Coronary artery (tissue), 2 donors: ENCODE measurements at regions not wholly inside any gene's neighbourhood (a gene's known extent, or its start where the extent isn't known, plus 50 kb on each side); places are given as distances from the start of the nearest gene placed in this dataset.
"Not testable (repeated sequence)": the region's sequence is repeated elsewhere in the genome, so short reads cannot be mapped to it uniquely, and the experiment has no call there.

Experiments used
- DNase-seq: peaks from one replicate; pipeline ENCODE4 v3.0.0-alpha.2; 2017; ENCODE audit warnings: low spot score
- H3K27ac ChIP-seq, 2 donors: fragments of 200-600 bp; sonication (generic); one replicate each; pipeline ENCODE4 v1.5.1; 2016 to 2019
- H3K4me3 ChIP-seq: fragments of 200-600 bp; sonication (generic); 2 replicates; pipeline ENCODE4 v1.5.1; 2016; ENCODE audit warnings: mild to moderate bottlenecking, moderate library complexity
- TF ChIP-seq, protein P1 (sequence below): fragments of 200-600 bp; sonication (generic); IDR thresholded peaks from one replicate; pipeline ENCODE4 v1.5.1; 2019; ENCODE audit warnings: antibody characterized with exemption

DNA sequence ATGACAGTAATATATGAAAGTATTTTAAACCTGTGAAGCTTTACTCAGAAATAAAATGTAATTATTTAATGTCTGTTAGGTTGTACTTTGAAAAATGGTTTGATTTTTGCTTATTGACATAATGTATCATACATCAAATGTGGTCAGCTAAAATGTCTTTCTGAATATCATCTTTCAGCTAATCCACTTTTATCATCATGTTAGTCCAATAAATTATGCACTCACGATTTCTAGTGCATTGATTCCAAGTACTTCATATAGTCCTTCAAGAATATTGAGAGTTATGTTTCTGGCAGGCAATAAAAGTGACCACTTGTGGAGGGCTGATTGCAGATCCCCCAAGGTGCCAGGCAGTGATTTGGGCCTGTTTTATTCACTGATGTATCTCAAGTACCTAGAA lies 1204.1 kb downstream of the OLFM4 start:
- no peak overlapping the region for H3K27ac ChIP-seq
- no peak for DNase-seq
- no peak overlapping the region for H3K4me3 ChIP-seq
- TF ChIP-seq, protein P1, sequence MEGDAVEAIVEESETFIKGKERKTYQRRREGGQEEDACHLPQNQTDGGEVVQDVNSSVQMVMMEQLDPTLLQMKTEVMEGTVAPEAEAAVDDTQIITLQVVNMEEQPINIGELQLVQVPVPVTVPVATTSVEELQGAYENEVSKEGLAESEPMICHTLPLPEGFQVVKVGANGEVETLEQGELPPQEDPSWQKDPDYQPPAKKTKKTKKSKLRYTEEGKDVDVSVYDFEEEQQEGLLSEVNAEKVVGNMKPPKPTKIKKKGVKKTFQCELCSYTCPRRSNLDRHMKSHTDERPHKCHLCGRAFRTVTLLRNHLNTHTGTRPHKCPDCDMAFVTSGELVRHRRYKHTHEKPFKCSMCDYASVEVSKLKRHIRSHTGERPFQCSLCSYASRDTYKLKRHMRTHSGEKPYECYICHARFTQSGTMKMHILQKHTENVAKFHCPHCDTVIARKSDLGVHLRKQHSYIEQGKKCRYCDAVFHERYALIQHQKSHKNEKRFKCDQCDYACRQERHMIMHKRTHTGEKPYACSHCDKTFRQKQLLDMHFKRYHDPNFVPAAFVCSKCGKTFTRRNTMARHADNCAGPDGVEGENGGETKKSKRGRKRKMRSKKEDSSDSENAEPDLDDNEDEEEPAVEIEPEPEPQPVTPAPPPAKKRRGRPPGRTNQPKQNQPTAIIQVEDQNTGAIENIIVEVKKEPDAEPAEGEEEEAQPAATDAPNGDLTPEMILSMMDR, result no peak

DNA sequence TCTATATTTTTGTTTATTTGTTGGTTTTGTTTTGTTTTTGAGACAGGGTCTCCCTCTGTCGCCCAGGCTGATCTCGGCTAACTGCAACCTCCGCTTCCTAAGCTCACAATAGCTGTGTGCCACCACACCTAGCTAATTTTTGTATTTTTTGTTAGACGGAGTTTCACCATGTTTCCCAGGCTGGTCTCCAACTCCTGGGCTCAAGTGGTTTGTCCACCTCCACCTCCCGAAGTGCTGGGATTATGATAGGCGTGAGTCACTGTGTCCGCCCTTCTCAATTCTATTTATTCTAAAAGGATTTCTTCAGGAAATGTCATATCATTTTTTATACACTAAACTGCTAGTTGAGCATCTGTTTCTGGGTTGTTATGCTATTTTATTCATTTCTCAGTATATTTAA lies 1206.0 kb downstream of the OLFM4 start:
- Histone ChIP-seq H3K27ac (no peak overlapping the region), H3K4me3 (no peak overlapping the region)
- DNase-seq, result no peak
- TF ChIP-seq, protein P1, result no peak

DNA sequence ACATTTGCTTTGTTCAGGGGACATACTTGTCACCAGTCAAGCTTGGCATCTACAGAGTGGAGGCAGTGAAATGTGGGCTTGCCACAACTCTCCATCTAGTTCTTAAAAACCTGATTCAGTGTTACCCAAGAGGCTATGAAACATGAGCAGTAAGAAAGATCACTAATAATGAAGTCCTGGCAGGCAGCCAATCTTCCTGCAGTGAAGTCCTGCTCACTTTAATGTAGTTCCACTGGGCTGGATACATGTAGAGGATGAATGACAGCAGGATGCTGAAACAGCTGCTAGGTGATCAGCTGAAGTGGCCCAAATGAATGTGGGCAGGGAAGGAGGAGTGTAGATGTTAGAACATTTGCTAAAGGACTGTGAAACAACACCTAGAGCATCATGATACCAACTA lies 1213.1 kb downstream of the OLFM4 start:
- TF ChIP-seq, protein P1, result no peak
- Histone ChIP-seq H3K27ac (no peak overlapping the region), H3K4me3 (no peak overlapping the region)
- no peak for DNase-seq

DNA sequence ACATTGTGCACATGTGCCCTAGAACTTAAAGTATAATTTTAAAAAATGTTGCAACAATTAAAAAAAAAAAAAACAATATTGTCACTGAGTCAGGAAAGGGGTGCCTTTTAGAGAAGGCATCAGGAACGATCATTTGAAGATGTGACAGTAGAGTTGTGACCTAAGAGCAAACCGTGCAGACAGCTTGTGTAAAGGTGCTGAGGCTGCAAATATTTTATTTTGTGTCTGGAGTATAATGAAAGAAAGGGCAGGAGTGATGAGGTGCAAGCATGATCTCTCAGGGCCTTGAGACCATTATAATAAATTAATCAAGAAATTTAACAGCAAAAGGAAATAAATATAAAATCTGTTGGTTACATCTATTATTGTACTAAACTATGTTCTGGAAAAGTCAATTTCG lies 1219.7 kb downstream of the OLFM4 start:
- TF ChIP-seq, protein P1, result no peak
- H3K27ac ChIP-seq, result no peak overlapping the region
- H3K4me3 ChIP-seq, result no peak overlapping the region
- no peak for DNase-seq

DNA sequence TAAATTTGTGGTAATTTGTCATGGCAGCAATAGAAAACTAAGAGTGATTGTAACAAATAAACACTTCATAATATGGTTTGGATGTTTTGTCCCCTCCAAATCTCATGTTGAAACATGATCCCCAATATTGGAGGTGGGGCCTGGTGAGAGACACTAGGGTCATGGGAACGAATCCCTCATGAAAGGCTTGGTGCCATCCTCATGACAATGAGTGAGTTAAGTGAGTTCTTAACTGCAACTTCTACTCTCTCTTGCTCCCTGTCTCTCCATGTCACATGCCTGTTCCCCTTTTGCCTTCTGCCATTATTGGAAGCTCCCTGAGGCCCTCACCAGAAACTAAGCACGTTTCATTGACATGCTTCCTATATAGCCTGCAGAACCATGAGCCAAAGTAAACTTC lies 1233.2 kb downstream of the OLFM4 start:
- no peak for DNase-seq
- Histone ChIP-seq H3K4me3 (no peak overlapping the region), H3K27ac (no peak overlapping the region)
- TF ChIP-seq, protein P1, result no peak

DNA sequence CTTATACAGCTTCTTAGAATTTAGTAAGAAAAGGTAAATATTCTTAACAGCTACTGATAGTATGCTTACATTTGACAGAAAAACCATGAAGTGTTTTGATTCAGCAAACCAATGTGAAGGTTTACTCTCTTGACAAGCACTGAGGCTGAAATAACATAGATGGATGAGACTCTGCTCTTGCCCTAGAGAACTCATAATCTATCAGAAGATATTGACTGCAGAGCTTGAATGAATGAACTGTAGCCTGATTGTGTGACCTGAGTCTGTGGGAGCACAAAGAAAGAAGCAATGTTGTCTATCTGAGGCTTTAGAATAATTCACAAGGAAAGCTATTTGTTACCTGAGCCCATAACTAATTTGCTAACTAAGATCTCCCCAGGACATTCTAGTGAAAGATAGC lies 1235.3 kb downstream of the OLFM4 start:
- TF ChIP-seq, protein P1, result no peak
- no peak overlapping the region for H3K27ac ChIP-seq
- DNase-seq, result no peak
- no peak overlapping the region for H3K4me3 ChIP-seq

DNA sequence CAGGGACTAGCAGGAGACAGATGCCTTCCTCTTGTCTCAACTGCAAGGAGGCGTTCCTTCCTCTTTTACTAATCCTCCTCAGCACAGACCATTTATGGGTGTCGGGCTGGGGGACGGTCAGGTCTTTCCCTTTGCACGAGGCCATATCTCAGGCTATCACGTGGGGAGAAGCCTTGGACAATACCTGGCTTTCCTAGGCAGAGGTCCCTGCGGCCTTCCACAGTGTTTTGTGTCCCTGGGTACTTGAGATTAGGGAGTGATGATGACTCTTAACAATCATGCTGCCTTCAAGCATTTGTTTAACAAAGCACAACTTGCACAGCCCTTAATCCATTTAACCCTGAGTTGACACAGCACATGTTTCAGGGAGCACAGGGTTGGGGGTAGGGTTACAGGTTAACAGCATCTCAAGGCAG lies 1238.6 kb downstream of the OLFM4 start:
- not testable (repeated sequence) for H3K27ac ChIP-seq, H3K4me3 ChIP-seq, DNase-seq

DNA sequence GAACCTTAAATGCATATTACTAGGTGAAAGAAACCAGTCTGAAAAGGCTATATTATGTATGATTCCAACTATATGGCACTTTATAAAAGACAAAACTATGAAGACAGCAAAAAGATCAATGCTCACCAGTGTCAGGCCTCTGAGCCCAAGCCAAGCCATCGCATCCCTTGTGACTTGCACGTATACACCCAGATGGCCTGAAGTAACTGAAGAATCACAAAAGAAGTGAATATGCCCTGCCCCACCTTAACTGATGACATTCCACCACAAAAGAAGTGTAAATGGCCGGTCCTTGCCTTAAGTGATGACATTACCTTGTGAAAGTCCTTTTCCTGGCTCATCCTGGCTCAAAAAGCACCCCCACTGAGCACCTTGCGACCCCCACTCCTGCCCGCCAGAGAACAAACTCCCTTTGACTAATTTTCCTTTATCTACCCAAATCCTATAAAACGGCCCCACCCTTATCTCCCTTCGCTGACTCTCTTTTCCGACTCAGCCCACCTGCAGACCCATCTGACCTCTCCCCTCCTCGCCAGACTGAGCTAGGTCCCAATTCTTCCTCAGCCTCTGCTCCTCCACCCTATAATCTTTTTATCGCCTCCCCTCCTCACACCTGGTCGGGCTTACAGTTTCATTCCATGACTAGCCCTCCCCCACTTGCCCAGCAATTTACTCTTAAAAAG lies 1239.5 kb downstream of the OLFM4 start:
- not testable (repeated sequence) for H3K4me3 ChIP-seq, DNase-seq, H3K27ac ChIP-seq
